GM23248 (cell line): ENCODE measurements at regions not wholly inside any gene's neighbourhood (a gene's known extent, or its start where the extent isn't known, plus 50 kb on each side); places are given as distances from the start of the nearest gene placed in this dataset.

Source experiments
- DNase-seq: peaks from one replicate; pipeline ENCODE4 v3.0.0-alpha.2; 2015
- H2AFZ ChIP-seq: fragments of 200-600 bp; sonication (generic); 2 replicates; pipeline ENCODE4 v1.6.1; 2016; ENCODE audit warnings: antibody characterized with exemption
- H3F3A ChIP-seq: fragments of 200-600 bp; sonication (generic); 2 replicates; pipeline ENCODE4 v1.6.1; 2016; ENCODE audit warnings: mild to moderate bottlenecking, antibody characterized with exemption, mixed run types; ENCODE audit not compliant: insufficient read depth
- H3K27ac ChIP-seq: fragments of 200-600 bp; sonication (generic); 2 replicates; pipeline ENCODE4 v1.5.1; 2016; ENCODE audit warnings: mild to moderate bottlenecking
- H3K27me3 ChIP-seq: fragments of 200-600 bp; sonication (generic); replicated peaks from 2 replicates; pipeline ENCODE4 v1.6.1; 2016; ENCODE audit warnings: mild to moderate bottlenecking; ENCODE audit not compliant: insufficient read depth
- H3K36me3 ChIP-seq: fragments of 200-600 bp; sonication (generic); 2 replicates; pipeline ENCODE4 v1.6.1; 2016; ENCODE audit warnings: low read depth, mild to moderate bottlenecking
- H3K4me1 ChIP-seq: fragments of 200-600 bp; sonication (generic); 2 replicates; pipeline ENCODE4 v1.6.1; 2016; ENCODE audit warnings: mild to moderate bottlenecking; ENCODE audit not compliant: insufficient read depth
- H3K4me2 ChIP-seq: fragments of 200-600 bp; sonication (generic); one replicate; pipeline ENCODE4 v1.6.1; 2016; ENCODE audit warnings: mild to moderate bottlenecking; ENCODE audit not compliant: unreplicated experiment
- H3K4me3 ChIP-seq: fragments of 200-600 bp; sonication (generic); 2 replicates; pipeline ENCODE4 v1.5.1; 2016; ENCODE audit warnings: mild to moderate bottlenecking
- H3K79me2 ChIP-seq: fragments of 200-600 bp; sonication (generic); 2 replicates; pipeline ENCODE4 v1.6.1; 2016; ENCODE audit warnings: mild to moderate bottlenecking; ENCODE audit not compliant: insufficient read depth
- H3K9ac ChIP-seq: fragments of 200-600 bp; sonication (generic); 2 replicates; pipeline ENCODE4 v1.6.1; 2016; ENCODE audit warnings: mild to moderate bottlenecking
- H3K9me2 ChIP-seq: fragments of 200-600 bp; sonication (generic); 2 replicates; pipeline ENCODE4 v1.6.1; 2016; ENCODE audit warnings: mixed run types, mild to moderate bottlenecking, moderate library complexity; ENCODE audit not compliant: insufficient read depth
- H3K9me3 ChIP-seq: fragments of 200-600 bp; sonication (generic); one replicate; pipeline ENCODE4 v1.6.1; 2017; ENCODE audit warnings: low read depth
- H4K20me1 ChIP-seq: fragments of 200-600 bp; sonication (generic); 2 replicates; pipeline ENCODE4 v1.6.0; 2016; ENCODE audit not compliant: insufficient read depth
- EZH2 ChIP-seq: fragments of 200-600 bp; sonication (generic); IDR thresholded peaks from 2 replicates; pipeline ENCODE4 v1.6.1; 2018; ENCODE audit warnings: antibody characterized with exemption, mild to moderate bottlenecking; ENCODE audit not compliant: insufficient read depth, poor library complexity, severe bottlenecking
- EZH2phosphoT487 ChIP-seq: fragments of 200-600 bp; sonication (generic); IDR thresholded peaks from 2 replicates; pipeline ENCODE4 v1.6.1; 2018; ENCODE audit warnings: antibody characterized with exemption, moderate library complexity, mild to moderate bottlenecking, low read depth; ENCODE audit not compliant: insufficient read depth
- WGBS, 2 experiments: methylation state at CpG; one replicate each; pipeline ENCODE4 v1.1.6; 2015 to 2017; ENCODE audit warnings: low lambda C conversion rate in 2 of 2, low coverage in 1 of 2; ENCODE audit errors: missing lambda C conversion rate in 2 of 2; 5-methylcytosine and 5-hydroxymethylcytosine counted together
- in situ Hi-C: fragments of 300-500 bp; cut with MboI; formaldehyde crosslinking; loops from 2 replicates; pipeline ENCODE4 v1.15.0; 2020

GRCh38 chr17:13777003-13777402 lies 175.3 kb upstream of the HS3ST3A1 start:
- Histone ChIP-seq H2AFZ (no peak overlapping the region), H3K4me2 (no peak overlapping the region), H3K9ac (no peak overlapping the region), H3K27me3 (no peaks in the 10 kb centered on the region), H4K20me1 (no peaks in the 10 kb centered on the region), H3K9me2 (no peaks in the 10 kb centered on the region), H3K9me3 (no peaks in the 10 kb centered on the region), H3K4me1 (peaks cover 7% of the 10 kb centered on the region; the same call in 1 of the 2 replicates), H3K79me2 (no peaks in the 10 kb centered on the region), H3K4me3 (no peak overlapping the region), H3K36me3 (no peaks in the 10 kb centered on the region), H3F3A (0 out of 2 replicates have a peak, but pooled peaks cover 3% of the 10 kb centered on the region), H3K27ac (no peak overlapping the region)
- in situ Hi-C loops: no loop called here
- no peak for TF ChIP-seq EZH2
- TF ChIP-seq EZH2phosphoT487: no peak
- peak; percentile 36 for DNase-seq
- WGBS, 2 experiments: 28 to 31% methylated on average over 7 of the region's 7 CpGs

DNA sequence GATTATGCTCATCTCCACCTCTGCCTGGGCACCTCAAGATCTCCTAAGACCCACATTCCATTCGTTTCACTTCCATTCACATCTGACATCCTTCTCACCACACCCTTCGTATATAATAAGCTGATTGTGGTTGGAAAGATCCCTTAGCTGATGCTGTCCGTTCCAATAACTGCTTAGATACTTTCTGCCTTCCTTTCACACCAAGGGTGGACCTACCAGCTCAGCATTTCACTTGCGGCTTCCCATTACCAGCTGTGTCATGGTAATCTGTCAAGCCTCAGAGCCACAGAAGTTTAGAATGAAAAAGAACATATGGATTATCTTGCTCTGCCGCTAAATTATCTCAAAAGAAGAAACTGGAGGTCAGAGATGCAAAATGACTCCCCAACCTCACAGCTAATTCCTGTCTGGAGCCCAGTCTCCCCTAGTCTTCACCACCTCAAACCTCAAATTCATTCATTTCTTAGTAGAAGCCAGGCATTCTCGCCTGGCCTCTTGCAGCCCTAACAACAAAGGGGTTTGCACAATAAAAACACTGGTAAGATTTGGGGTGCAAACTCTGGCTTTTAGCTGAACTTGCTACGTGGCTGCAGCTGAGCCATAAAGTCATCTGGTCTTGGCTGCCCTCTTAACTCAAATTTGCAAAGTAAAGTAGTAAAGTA lies 182.8 kb upstream of the HS3ST3A1 start:
- H3K27ac ChIP-seq: no peak overlapping the region
- 59 to 61% methylated on average over 7 of the region's 7 CpGs for WGBS, 2 experiments
- H3K4me2 ChIP-seq: no peak overlapping the region

DNA sequence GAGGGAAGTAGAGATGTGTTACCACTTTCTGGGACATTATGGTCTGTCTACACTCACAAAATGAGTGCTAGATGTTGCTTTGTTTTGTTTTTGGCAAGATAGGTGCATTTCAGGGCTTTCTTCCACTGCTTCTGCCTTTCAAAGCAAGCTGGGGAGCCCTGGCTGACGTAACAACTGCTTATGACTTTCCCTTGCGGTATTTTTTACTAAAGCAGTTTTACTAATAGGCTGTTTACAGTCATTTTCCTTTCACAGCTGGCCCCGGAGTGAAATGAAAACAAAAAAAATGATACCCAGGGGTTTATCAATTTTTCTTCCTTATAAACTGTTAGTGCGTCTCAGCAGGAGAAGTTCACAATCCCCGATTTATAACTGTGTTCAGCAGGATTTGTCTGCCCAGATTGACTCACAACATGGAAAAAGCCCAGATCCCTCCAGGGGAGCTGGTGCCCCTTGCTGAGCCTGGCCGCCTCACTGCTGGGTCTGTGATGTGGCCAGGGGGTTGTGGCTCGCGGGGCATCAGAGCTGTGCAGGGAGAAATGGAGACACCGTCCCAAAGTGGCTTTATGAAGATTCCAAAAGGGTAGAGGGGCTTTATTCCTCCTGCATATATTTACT lies 184.4 kb upstream of the HS3ST3A1 start:
- in situ Hi-C loops: no loop called here
- Histone ChIP-seq H3K79me2 (no peaks in the 10 kb centered on the region), H3K4me3 (no peak overlapping the region; the same call in 1 of the 2 replicates), H2AFZ (peak overlapping the region; percentile 76), H3K27me3 (no peaks in the 10 kb centered on the region), H3K9me2 (no peaks in the 10 kb centered on the region), H3K9me3 (no peaks in the 10 kb centered on the region), H4K20me1 (no peaks in the 10 kb centered on the region), H3F3A (no peaks in the 10 kb centered on the region), H3K4me2 (peak overlapping the region; percentile 38), H3K9ac (peak overlapping the region; percentile 38; the same call in 1 of the 2 replicates), H3K4me1 (peaks cover 3% of the 10 kb centered on the region; the same call in 1 of the 2 replicates), H3K27ac (peak overlapping the region; percentile 33; the same call in 1 of the 2 replicates), H3K36me3 (no peaks in the 10 kb centered on the region)
- no peak for TF ChIP-seq EZH2phosphoT487
- TF ChIP-seq EZH2: no peak
- WGBS, 2 experiments: 63 to 64% methylated on average over 9 of the region's 9 CpGs
- peak; percentile 74 for DNase-seq

More for the DNA sequence above, 182.8 kb upstream of the HS3ST3A1 start:
- Histone ChIP-seq H3K79me2 (no peaks in the 10 kb centered on the region), H3K4me3 (no peak overlapping the region), H4K20me1 (no peaks in the 10 kb centered on the region), H3K9me3 (no peaks in the 10 kb centered on the region), H2AFZ (no peak overlapping the region; the same call in 1 of the 2 replicates), H3K9me2 (no peaks in the 10 kb centered on the region), H3K27me3 (no peaks in the 10 kb centered on the region), H3K36me3 (no peaks in the 10 kb centered on the region), H3K4me1 (peaks cover 3% of the 10 kb centered on the region; the same call in 1 of the 2 replicates), H3K9ac (no peak overlapping the region), H3F3A (no peaks in the 10 kb centered on the region)
- in situ Hi-C loops: no loop called here
- no peak for DNase-seq
- no peak for TF ChIP-seq EZH2phosphoT487
- no peak for TF ChIP-seq EZH2

- no peak for TF ChIP-seq EZH2phosphoT487
- 96 to 98% methylated on average over 4 of the region's 4 CpGs for WGBS, 2 experiments
- Histone ChIP-seq H3K9me2 (no peaks in the 10 kb centered on the region), H2AFZ (no peak overlapping the region), H3K9ac (no peak overlapping the region), H3K4me1 (peaks cover 11% of the 10 kb centered on the region; the same call in 1 of the 2 replicates), H3K36me3 (no peaks in the 10 kb centered on the region), H3K27me3 (no peaks in the 10 kb centered on the region), H3F3A (peaks cover 3% of the 10 kb centered on the region), H3K27ac (no peak overlapping the region), H3K79me2 (no peaks in the 10 kb centered on the region), H3K4me2 (no peak overlapping the region), H3K4me3 (no peak overlapping the region), H4K20me1 (no peaks in the 10 kb centered on the region), H3K9me3 (no peaks in the 10 kb centered on the region)
- DNase-seq: no peak
- in situ Hi-C loops: no loop called here
These were observed 185.9 kb upstream of the HS3ST3A1 start for GRCh38 chr17:13787636-13788035.
